Mesendoderm (in vitro differentiated cells): ENCODE measurements at regions not wholly inside any gene's neighbourhood (a gene's known extent, or its start where the extent isn't known, plus 50 kb on each side); places are given as distances from the start of the nearest gene placed in this dataset.

Source experiments
- DNase-seq: peaks from one replicate; pipeline ENCODE4 v3.0.0; 2013
- H2AK5ac ChIP-seq: 2 replicates; pipeline ENCODE4 v1.6.1; 2013; ENCODE audit warnings: low read length, inconsistent platforms
- H2BK120ac ChIP-seq: 2 replicates; pipeline ENCODE4 v1.6.1; 2013; ENCODE audit warnings: low read depth, mild to moderate bottlenecking, low read length, moderate library complexity, mixed read lengths
- H2BK15ac ChIP-seq: replicated peaks from 2 replicates; pipeline ENCODE4 v1.6.1; 2013; ENCODE audit warnings: low read depth, mild to moderate bottlenecking, moderate library complexity
- H2BK5ac ChIP-seq: 2 replicates; pipeline ENCODE4 v1.6.1; 2013; ENCODE audit warnings: low read length, inconsistent platforms
- H3K18ac ChIP-seq: 2 replicates; pipeline ENCODE4 v1.6.1; 2013; ENCODE audit warnings: mild to moderate bottlenecking, low read length, mixed read lengths
- H3K23ac ChIP-seq: one replicate; pipeline ENCODE4 v1.6.1; 2013; ENCODE audit warnings: low read length
- H3K27ac ChIP-seq: 2 replicates; pipeline ENCODE4 v1.5.1; 2013; ENCODE audit warnings: low read depth, mild to moderate bottlenecking, inconsistent platforms, low read length, moderate library complexity
- H3K27me3 ChIP-seq: 2 replicates; pipeline ENCODE4 v1.6.1; 2013; ENCODE audit warnings: low read length, control low read depth, mild to moderate bottlenecking, inconsistent platforms; ENCODE audit not compliant: insufficient read depth, poor library complexity
- H3K36me3 ChIP-seq: 2 replicates; pipeline ENCODE4 v1.6.1; 2013; ENCODE audit warnings: low read length, inconsistent platforms; ENCODE audit not compliant: control insufficient read depth, insufficient read depth
- H3K4ac ChIP-seq: one replicate; pipeline ENCODE4 v1.6.1; 2013; ENCODE audit warnings: low read depth, mild to moderate bottlenecking, low read length, moderate library complexity
- H3K4me1 ChIP-seq: 2 replicates; pipeline ENCODE4 v1.6.1; 2013; ENCODE audit warnings: low read depth, low read length, inconsistent platforms; ENCODE audit not compliant: control insufficient read depth
- H3K4me2 ChIP-seq: 2 replicates; pipeline ENCODE4 v1.6.1; 2013; ENCODE audit warnings: low read length
- H3K4me3 ChIP-seq: 2 replicates; pipeline ENCODE4 v1.5.1; 2013; ENCODE audit warnings: mild to moderate bottlenecking, low read length
- H3K56ac ChIP-seq: one replicate; pipeline ENCODE4 v1.6.1; 2013; ENCODE audit warnings: low read length
- H3K79me1 ChIP-seq: 2 replicates; pipeline ENCODE4 v1.6.1; 2013; ENCODE audit warnings: low read length, inconsistent platforms
- H3K79me2 ChIP-seq: 2 replicates; pipeline ENCODE4 v1.6.1; 2013; ENCODE audit warnings: mild to moderate bottlenecking, low read length; ENCODE audit not compliant: control insufficient read depth, insufficient read depth
- H3K9ac ChIP-seq: 2 replicates; pipeline ENCODE4 v1.6.1; 2013; ENCODE audit warnings: low read length, inconsistent platforms
- H4K5ac ChIP-seq: one replicate; pipeline ENCODE4 v1.6.1; 2013; ENCODE audit warnings: low read length
- H4K8ac ChIP-seq: one replicate; pipeline ENCODE4 v1.6.1; 2013; ENCODE audit warnings: low read depth, mild to moderate bottlenecking, control low read depth, low read length, moderate library complexity
- WGBS: extraction: QIAGEN DNeasy Blood & Tissue Kit; methylation state at CpG from one replicate; pipeline ENCODE4 v1.1.7; 2013; ENCODE audit warnings: low lambda C conversion rate, missing lambda C conversion rate; ENCODE audit not compliant: insufficient coverage; ENCODE audit errors: extremely low coverage; 5-methylcytosine and 5-hydroxymethylcytosine counted together

- Histone ChIP-seq H3K23ac (no peak overlapping the region), H3K27ac (no peak overlapping the region), H3K4me3 (no peak overlapping the region), H2BK15ac (no peak overlapping the region), H2AK5ac (no peak overlapping the region), H3K4ac (no peak overlapping the region), H3K79me2 (no peaks in the 10 kb centered on the region), H3K36me3 (no peaks in the 10 kb centered on the region), H3K27me3 (no peaks in the 10 kb centered on the region), H3K4me2 (no peak overlapping the region), H2BK5ac (no peak overlapping the region), H3K9ac (no peak overlapping the region), H2BK120ac (no peak overlapping the region), H4K5ac (no peak overlapping the region), H3K79me1 (no peaks in the 10 kb centered on the region), H3K4me1 (no peaks in the 10 kb centered on the region), H3K18ac (no peak overlapping the region), H4K8ac (no peak overlapping the region), H3K56ac (no peak overlapping the region)
- no peak for DNase-seq
- no CpG with 5 or more reads among the region's 3 CpGs for WGBS
Observed at GRCh38 chr3:167146911-167147310, 233.2 kb downstream of the ZBBX start.

- Histone ChIP-seq H3K4me3 (no peak overlapping the region), H3K4me2 (no peak overlapping the region), H3K23ac (no peak overlapping the region), H2BK15ac (no peak overlapping the region), H4K8ac (no peak overlapping the region), H3K18ac (no peak overlapping the region), H3K9ac (no peak overlapping the region), H3K4me1 (no peaks in the 10 kb centered on the region), H3K79me2 (no peaks in the 10 kb centered on the region), H3K56ac (no peak overlapping the region), H2BK5ac (no peak overlapping the region), H4K5ac (no peak overlapping the region), H3K4ac (no peak overlapping the region), H3K79me1 (no peaks in the 10 kb centered on the region), H2AK5ac (no peak overlapping the region), H3K27me3 (no peaks in the 10 kb centered on the region), H2BK120ac (no peak overlapping the region), H3K36me3 (no peaks in the 10 kb centered on the region), H3K27ac (no peak overlapping the region)
- WGBS: no CpG with 5 or more reads among the region's 3 CpGs
- no peak for DNase-seq
Observed at GRCh38 chr3:167125612-167126407, 254.3 kb downstream of the ZBBX start.

GRCh38 chr3:167120828-167121227 lies 259.3 kb downstream of the ZBBX start:
- no peak overlapping the region for H3K4me3 ChIP-seq
- H2BK120ac ChIP-seq: no peak overlapping the region
- H3K56ac ChIP-seq: no peak overlapping the region
- DNase-seq: no peak
- no peak overlapping the region for H4K8ac ChIP-seq
- H3K27me3 ChIP-seq: no peaks in the 10 kb centered on the region
- H3K79me2 ChIP-seq: no peaks in the 10 kb centered on the region
- no peak overlapping the region for H2AK5ac ChIP-seq
- no peaks in the 10 kb centered on the region for H3K36me3 ChIP-seq
- no peak overlapping the region for H3K4me2 ChIP-seq
- no CpG with 5 or more reads among the region's 1 CpG for WGBS
- H2BK5ac ChIP-seq: no peak overlapping the region
- no peak overlapping the region for H3K18ac ChIP-seq
- H3K27ac ChIP-seq: no peak overlapping the region
- no peaks in the 10 kb centered on the region for H3K79me1 ChIP-seq
- H3K23ac ChIP-seq: no peak overlapping the region
- no peak overlapping the region for H4K5ac ChIP-seq
- H3K4ac ChIP-seq: no peak overlapping the region
- H3K9ac ChIP-seq: no peak overlapping the region
- H3K4me1 ChIP-seq: no peaks in the 10 kb centered on the region
- no peak overlapping the region for H2BK15ac ChIP-seq

GRCh38 chr3:167116120-167116922 lies 263.8 kb downstream of the ZBBX start:
- Histone ChIP-seq H2BK15ac (no peak overlapping the region), H3K27me3 (no peaks in the 10 kb centered on the region), H2BK5ac (no peak overlapping the region), H3K36me3 (no peaks in the 10 kb centered on the region), H3K4me3 (no peak overlapping the region), H3K9ac (no peak overlapping the region), H3K79me2 (no peaks in the 10 kb centered on the region), H2BK120ac (no peak overlapping the region), H4K5ac (no peak overlapping the region), H3K27ac (no peak overlapping the region), H2AK5ac (no peak overlapping the region), H3K4ac (no peak overlapping the region), H3K79me1 (no peaks in the 10 kb centered on the region), H3K18ac (no peak overlapping the region), H4K8ac (no peak overlapping the region), H3K4me1 (no peaks in the 10 kb centered on the region), H3K4me2 (no peak overlapping the region), H3K56ac (no peak overlapping the region), H3K23ac (no peak overlapping the region)
- no peak for DNase-seq
- no CpG with 5 or more reads among the region's 32 CpGs for WGBS

- WGBS: no CpG with 5 or more reads among the region's 11 CpGs
- Histone ChIP-seq H3K27me3 (no peaks in the 10 kb centered on the region), H3K27ac (no peak overlapping the region), H3K79me2 (no peaks in the 10 kb centered on the region), H3K4me2 (no peak overlapping the region), H2BK5ac (no peak overlapping the region), H3K4me1 (no peaks in the 10 kb centered on the region), H4K8ac (no peak overlapping the region), H3K36me3 (no peaks in the 10 kb centered on the region), H3K79me1 (no peaks in the 10 kb centered on the region), H4K5ac (no peak overlapping the region), H2BK15ac (no peak overlapping the region), H3K4me3 (no peak overlapping the region), H3K18ac (no peak overlapping the region), H3K23ac (no peak overlapping the region), H3K56ac (no peak overlapping the region), H2BK120ac (no peak overlapping the region), H2AK5ac (no peak overlapping the region), H3K4ac (no peak overlapping the region), H3K9ac (no peak overlapping the region)
- no peak for DNase-seq
Observed at GRCh38 chr3:167115331-167115934, 264.7 kb downstream of the ZBBX start.
